Endothelial cell of umbilical vein (primary cell): ENCODE measurements at regions not wholly inside any gene's neighbourhood (a gene's known extent, or its start where the extent isn't known, plus 50 kb on each side); places are given as distances from the start of the nearest gene placed in this dataset.

Source experiments
- BruUV-seq: library from RNA; stranded (reverse); fragments of 400-500 nt; replicated peaks from 2 replicates; lab custom pipeline; 2021; lab: Mats Ljungman, UMichigan
- CTCF ChIA-PET: fragments of 300-600, 350-600 bp; sonication (Branson Sonifier 250); formaldehyde crosslinking; loops from one replicate; lab custom pipeline; 2021; ENCODE audit warnings: antibody characterized with exemption, inconsistent platforms; lab: Charles Lee
- POLR2A ChIA-PET: fragments of 300-600, 350-600 bp; sonication (Branson Sonifier 250); formaldehyde crosslinking; loops from one replicate; lab custom pipeline; 2021; ENCODE audit warnings: antibody characterized with exemption, inconsistent platforms; lab: Charles Lee
- DNase-seq: peaks from one replicate; pipeline ENCODE4 v3.0.0-alpha.2; 2011; ENCODE audit warnings: low read depth, low spot score
- FAIRE-seq: peaks from 2 replicates; lab custom pipeline; 2011; peaks lifted over from hg19 to GRCh38; lab: Jason Lieb, UNC
- H2AFZ ChIP-seq: 2 replicates; pipeline ENCODE4 v1.6.0; 2012; ENCODE audit warnings: low read depth, low read length, control low read depth, inconsistent platforms
- H3K27ac ChIP-seq: 2 replicates; pipeline ENCODE4 v1.5.1; 2011; ENCODE audit warnings: low read depth, mild to moderate bottlenecking, control low read depth, low read length, moderate library complexity; ENCODE audit not compliant: insufficient read depth
- H3K27me3 ChIP-seq, 2 experiments: 2 replicates each; pipeline versions ENCODE4 v1.6.0 to v1.6.1; 2011; ENCODE audit warnings: low read length in 2 of 2, mixed read lengths in 1 of 2; ENCODE audit not compliant: control insufficient read depth in 2 of 2, insufficient read depth in 2 of 2
- H3K36me3 ChIP-seq, 2 experiments: 2 replicates in 1 of 2; 3 replicates in 1 of 2; pipeline ENCODE4 v1.5.1; 2011; ENCODE audit warnings: low read length in 2 of 2, mild to moderate bottlenecking in 1 of 2, moderate library complexity in 1 of 2; ENCODE audit not compliant: control insufficient read depth in 2 of 2, insufficient read depth in 2 of 2; ENCODE audit errors: extremely low read depth in 1 of 2
- H3K4me1 ChIP-seq: 3 replicates; pipeline ENCODE4 v1.5.1; 2011; ENCODE audit warnings: mild to moderate bottlenecking, low read length; ENCODE audit not compliant: control insufficient read depth, insufficient read depth; ENCODE audit errors: extremely low read depth
- H3K4me2 ChIP-seq: 2 replicates; pipeline ENCODE4 v1.6.1; 2011; ENCODE audit warnings: low read length, control low read depth, mixed read lengths; ENCODE audit not compliant: insufficient read depth
- H3K4me3 ChIP-seq, 3 experiments: fragments of 200-600 bp in 1 of 3; sonication (generic), shearing (Covaris generic) in 1 of 3; replicated peaks in 1 of 3; 2 replicates each; pipeline ENCODE4 v1.5.1; 2011 to 2016; ENCODE audit warnings: control low read depth in 3 of 3, low read length in 3 of 3, mild to moderate bottlenecking in 2 of 3, inconsistent platforms in 1 of 3, low read depth in 1 of 3, moderate library complexity in 1 of 3; ENCODE audit not compliant: insufficient read depth in 1 of 3
- H3K79me2 ChIP-seq: 2 replicates; pipeline ENCODE4 v1.6.0; 2012; ENCODE audit warnings: low read length, inconsistent platforms; ENCODE audit not compliant: control insufficient read depth, insufficient read depth
- H3K9ac ChIP-seq: replicated peaks from 2 replicates; pipeline ENCODE3; 2011; ENCODE audit warnings: low read length, control low read depth; ENCODE audit not compliant: insufficient read depth; ENCODE audit errors: extremely low read depth
- H3K9me1 ChIP-seq: replicated peaks from 3 replicates; pipeline ENCODE4 v1.6.0; 2011; ENCODE audit warnings: mild to moderate bottlenecking, low read length; ENCODE audit not compliant: control insufficient read depth, insufficient read depth; ENCODE audit errors: extremely low read depth
- H3K9me3 ChIP-seq: replicated peaks from 2 replicates; pipeline ENCODE4 v1.5.1; 2012; ENCODE audit warnings: low read length, inconsistent platforms; ENCODE audit not compliant: control insufficient read depth, insufficient read depth
- H4K20me1 ChIP-seq: replicated peaks from 2 replicates; pipeline ENCODE3; 2011; ENCODE audit warnings: mild to moderate bottlenecking, low read length; ENCODE audit not compliant: control insufficient read depth, insufficient read depth; ENCODE audit errors: extremely low read depth
- CTCF ChIP-seq, 2 donors: IDR thresholded peaks; 1 replicate in 1 of 2; 2 replicates in 1 of 2; pipeline ENCODE4 v1.5.1; 2011; ENCODE audit warnings: low read length in 2 of 2, mild to moderate bottlenecking in 2 of 2, moderate library complexity in 2 of 2, control low read depth in 1 of 2, inconsistent platforms in 1 of 2, low read depth in 1 of 2; ENCODE audit not compliant: insufficient read depth in 1 of 2; ENCODE audit errors: extremely low read depth in 1 of 2
- EZH2 ChIP-seq: IDR thresholded peaks from 2 replicates; pipeline ENCODE4 v1.6.1; 2012; ENCODE audit warnings: borderline replicate concordance, low read depth, mild to moderate bottlenecking, moderate library complexity, low read length, inconsistent platforms; ENCODE audit not compliant: severe bottlenecking
- FOS ChIP-seq: IDR thresholded peaks from 2 replicates; pipeline ENCODE4 v1.6.1; 2011; ENCODE audit warnings: mild to moderate bottlenecking, low read length, moderate library complexity, borderline replicate concordance; ENCODE audit not compliant: insufficient read depth
- GATA2 ChIP-seq: IDR thresholded peaks from 2 replicates; pipeline ENCODE4 v1.7.0; 2011; ENCODE audit warnings: low read depth, mild to moderate bottlenecking, moderate library complexity, mixed read lengths, low read length; ENCODE audit not compliant: insufficient read length, insufficient read depth
- JUN ChIP-seq: IDR thresholded peaks from 2 replicates; pipeline ENCODE4 v1.6.1; 2011; ENCODE audit warnings: borderline replicate concordance, low read depth; ENCODE audit not compliant: insufficient read length, insufficient read depth
- MAX ChIP-seq: IDR thresholded peaks from 2 replicates; pipeline ENCODE4 v1.6.1; 2011; ENCODE audit not compliant: insufficient read depth, insufficient read length
- MYC ChIP-seq: IDR thresholded peaks from one replicate; pipeline ENCODE4 v1.6.1; 2011; ENCODE audit warnings: mild to moderate bottlenecking, low read depth, low read length
- POLR2A ChIP-seq: IDR thresholded peaks from 2 replicates; pipeline ENCODE4 v1.6.1; 2012; ENCODE audit warnings: low read depth, mild to moderate bottlenecking, control low read depth, low read length
- POLR2AphosphoS5 ChIP-seq: IDR thresholded peaks from 2 replicates; pipeline ENCODE4 v1.6.1; 2012; ENCODE audit warnings: low read depth, mild to moderate bottlenecking, control low read depth, low read length, moderate library complexity; ENCODE audit not compliant: insufficient read depth
- dilution Hi-C: fragments of 300-500 bp; cut with MboI; formaldehyde crosslinking; loops from one replicate; pipeline ENCODE4 v1.15.0; 2019; ENCODE audit warnings: low sequenced_read_pairs; ENCODE audit not compliant: extremely low pct_ligation_motif_present
- intact Hi-C: fragments of 100-400 bp; cut with micrococcal nuclease; formaldehyde crosslinking; loops from one replicate; pipeline ENCODE4 v1.10.0; 2022

GRCh38 chr14:39488600-39488999 lies 56.4 kb upstream of the FBXO33 start:
- dilution Hi-C loops (no loop called here), intact Hi-C loops (no loop called here)
- no peak for FAIRE-seq
- H3K9ac ChIP-seq = no peak overlapping the region
- H3K4me1 ChIP-seq = no peaks in the 10 kb centered on the region
- H3K36me3 ChIP-seq = no peaks in the 10 kb centered on the region
- no peak overlapping the region for H3K4me2 ChIP-seq
- CTCF ChIA-PET = no interaction called here
- H2AFZ ChIP-seq = no peak overlapping the region
- no peaks in the 10 kb centered on the region for H3K9me1 ChIP-seq
- no peaks in the 10 kb centered on the region for H3K9me3 ChIP-seq
- no peak for TF ChIP-seq CTCF (IDR thresholded peaks at IDR 0.05; ENCODE audit: extremely low read depth in 1 of 2, insufficient read depth in 1 of 2, low read depth in 1 of 2, low read length in 2 of 2)
- TF ChIP-seq POLR2A = no peak
- TF ChIP-seq FOS = no peak
- no peak for TF ChIP-seq JUN
- TF ChIP-seq POLR2AphosphoS5 = no peak
- TF ChIP-seq EZH2 = no peak
- TF ChIP-seq GATA2 = no peak
- TF ChIP-seq MYC = no peak
- no peak for TF ChIP-seq MAX
- H3K27ac ChIP-seq = no peak overlapping the region
- BruUV-seq = no TSS peak
- H3K79me2 ChIP-seq = no peaks in the 10 kb centered on the region
- POLR2A ChIA-PET = no interaction called here
- H4K20me1 ChIP-seq = no peaks in the 10 kb centered on the region
- no peak overlapping the region for H3K4me3 ChIP-seq
- DNase-seq = no peak
- H3K27me3 ChIP-seq = no peaks in the 10 kb centered on the region
